ENCODE measurements at regions not wholly inside any gene's neighbourhood (a gene's known extent, or its start where the extent isn't known, plus 50 kb on each side); places are given as distances from the start of the nearest gene placed in this dataset.
"Not testable (repeated sequence)": the region's sequence is repeated elsewhere in the genome, so short reads cannot be mapped to it uniquely, and the experiment has no call there.

DNA sequence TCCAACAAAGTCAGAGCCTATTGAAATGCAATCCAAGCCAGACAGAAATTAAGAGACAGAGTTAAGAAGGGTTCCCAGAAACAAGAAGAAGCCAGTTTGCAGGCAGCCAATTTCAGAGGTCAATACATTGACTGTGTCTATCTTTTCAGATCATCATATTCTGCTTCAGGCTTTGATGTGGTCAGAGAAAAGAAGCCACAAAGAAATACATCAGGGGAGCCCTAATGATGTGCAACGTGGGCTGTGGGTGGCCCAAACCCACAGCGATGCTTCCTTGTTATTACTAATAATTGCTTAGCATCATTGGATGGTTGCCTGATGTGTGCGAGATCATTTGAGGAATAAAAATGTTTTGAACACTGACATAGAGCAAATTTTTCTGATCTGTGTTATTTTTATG is 99.0 kb upstream of the DUSP21 start:
- no peak overlapping the region for H3K4me3 ChIP-seq
- TF ChIP-seq, protein P1, sequence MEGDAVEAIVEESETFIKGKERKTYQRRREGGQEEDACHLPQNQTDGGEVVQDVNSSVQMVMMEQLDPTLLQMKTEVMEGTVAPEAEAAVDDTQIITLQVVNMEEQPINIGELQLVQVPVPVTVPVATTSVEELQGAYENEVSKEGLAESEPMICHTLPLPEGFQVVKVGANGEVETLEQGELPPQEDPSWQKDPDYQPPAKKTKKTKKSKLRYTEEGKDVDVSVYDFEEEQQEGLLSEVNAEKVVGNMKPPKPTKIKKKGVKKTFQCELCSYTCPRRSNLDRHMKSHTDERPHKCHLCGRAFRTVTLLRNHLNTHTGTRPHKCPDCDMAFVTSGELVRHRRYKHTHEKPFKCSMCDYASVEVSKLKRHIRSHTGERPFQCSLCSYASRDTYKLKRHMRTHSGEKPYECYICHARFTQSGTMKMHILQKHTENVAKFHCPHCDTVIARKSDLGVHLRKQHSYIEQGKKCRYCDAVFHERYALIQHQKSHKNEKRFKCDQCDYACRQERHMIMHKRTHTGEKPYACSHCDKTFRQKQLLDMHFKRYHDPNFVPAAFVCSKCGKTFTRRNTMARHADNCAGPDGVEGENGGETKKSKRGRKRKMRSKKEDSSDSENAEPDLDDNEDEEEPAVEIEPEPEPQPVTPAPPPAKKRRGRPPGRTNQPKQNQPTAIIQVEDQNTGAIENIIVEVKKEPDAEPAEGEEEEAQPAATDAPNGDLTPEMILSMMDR (IDR thresholded peaks at IDR 0.05) = no peak
- TF ChIP-seq POLR2AphosphoS5 (IDR thresholded peaks at IDR 0.05) (no peak), POLR2A (IDR thresholded peaks at IDR 0.05) (no peak)

GRCh38 chrX:44742480-44743155 is 101.2 kb upstream of the DUSP21 start:
- TF ChIP-seq POLR2AphosphoS5 (IDR thresholded peaks at IDR 0.05) (no peak), POLR2A (IDR thresholded peaks at IDR 0.05) (no peak)
- TF ChIP-seq, protein P1 (IDR thresholded peaks at IDR 0.05) = no peak
- 52% methylated on average over 6 of the region's 6 CpGs for WGBS
- intact Hi-C loops (cut with DNase I) = no loop called here

More for the DNA sequence above, 99.0 kb upstream of the DUSP21 start:
- Histone ChIP-seq H3K9me3 (no peaks in the 10 kb centered on the region), H3K27me3 (replicated peaks; ENCODE audit: insufficient read depth) (no peaks in the 10 kb centered on the region), H3K36me3 (no peaks in the 10 kb centered on the region), H3K4me1 (replicated peaks) (no peaks in the 10 kb centered on the region), H3K27ac (no peak overlapping the region)
- no peak for DNase-seq (ENCODE audit: low spot score)
- 19% methylated on average over 3 of the region's 3 CpGs for WGBS
- intact Hi-C loops (cut with DNase I) = no loop called here

GRCh38 chrX:44741859-44742258 is 102.0 kb upstream of the DUSP21 start:
- H3K27me3 ChIP-seq (replicated peaks; ENCODE audit: insufficient read depth); DNase-seq (ENCODE audit: low spot score); H3K36me3 ChIP-seq; intact Hi-C loops (cut with DNase I); H3K4me3 ChIP-seq; H3K9me3 ChIP-seq; H3K4me1 ChIP-seq (replicated peaks); H3K27ac ChIP-seq: not testable (repeated sequence)
- 95% methylated on average over 7 of the region's 7 CpGs for WGBS

More at GRCh38 chrX:44742480-44743155, 101.2 kb upstream of the DUSP21 start:
- Histone ChIP-seq H3K27me3 (replicated peaks; ENCODE audit: insufficient read depth) (no peaks in the 10 kb centered on the region), H3K27ac (no peak overlapping the region), H3K36me3 (no peaks in the 10 kb centered on the region), H3K9me3 (no peaks in the 10 kb centered on the region), H3K4me3 (no peak overlapping the region), H3K4me1 (replicated peaks) (no peaks in the 10 kb centered on the region)
- no peak for DNase-seq (ENCODE audit: low spot score)

DNA sequence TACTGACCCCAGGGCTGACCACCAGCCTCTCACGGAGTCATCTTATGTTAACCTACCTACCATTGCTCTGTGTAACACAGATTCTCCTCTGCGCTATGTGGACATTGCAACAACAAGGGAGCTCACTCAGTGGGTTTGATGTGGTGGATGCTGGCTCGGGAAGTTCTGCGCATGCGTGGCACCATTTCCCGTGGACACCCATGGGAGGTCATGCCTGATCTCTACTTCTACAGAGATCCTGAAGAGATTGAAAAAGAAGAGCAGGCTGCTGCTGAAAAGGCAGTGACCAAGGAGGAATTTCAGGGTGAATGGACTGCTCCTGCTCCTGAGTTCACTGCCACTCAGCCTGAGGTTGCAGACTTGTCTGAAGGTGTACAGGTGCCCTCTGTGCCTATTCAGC is 102.4 kb upstream of the DUSP21 start:
- H3K9me3 ChIP-seq; H3K27me3 ChIP-seq (replicated peaks; ENCODE audit: insufficient read depth); DNase-seq (ENCODE audit: low spot score); H3K36me3 ChIP-seq; H3K4me1 ChIP-seq (replicated peaks); H3K27ac ChIP-seq; H3K4me3 ChIP-seq; intact Hi-C loops (cut with DNase I): not testable (repeated sequence)
- 98% methylated on average over 6 of the region's 6 CpGs for WGBS

- Histone ChIP-seq H3K27me3 (replicated peaks; ENCODE audit: insufficient read depth) (no peaks in the 10 kb centered on the region), H3K9me3 (no peaks in the 10 kb centered on the region), H3K27ac (no peak overlapping the region), H3K4me1 (replicated peaks) (no peaks in the 10 kb centered on the region), H3K4me3 (no peak overlapping the region), H3K36me3 (no peaks in the 10 kb centered on the region)
- 88% methylated on average over 2 of the region's 2 CpGs for WGBS
- TF ChIP-seq POLR2AphosphoS5 (IDR thresholded peaks at IDR 0.05) (no peak), POLR2A (IDR thresholded peaks at IDR 0.05) (no peak)
- TF ChIP-seq, protein P1 (IDR thresholded peaks at IDR 0.05) = no peak
- intact Hi-C loops (cut with DNase I) = no loop called here
- no peak for DNase-seq (ENCODE audit: low spot score)
These were observed 108.3 kb upstream of the DUSP21 start for GRCh38 chrX:44735498-44735897.

GRCh38 chrX:44733931-44734330 is 109.9 kb upstream of the DUSP21 start:
- Histone ChIP-seq H3K4me3 (no peak overlapping the region), H3K4me1 (replicated peaks) (no peaks in the 10 kb centered on the region), H3K27me3 (replicated peaks; ENCODE audit: insufficient read depth) (no peaks in the 10 kb centered on the region), H3K36me3 (no peaks in the 10 kb centered on the region), H3K27ac (no peak overlapping the region), H3K9me3 (no peaks in the 10 kb centered on the region)
- intact Hi-C loops (cut with DNase I) = no loop called here
- TF ChIP-seq, protein P1 (IDR thresholded peaks at IDR 0.05) = no peak
- TF ChIP-seq POLR2A (IDR thresholded peaks at IDR 0.05) = no peak
- TF ChIP-seq POLR2AphosphoS5 (IDR thresholded peaks at IDR 0.05) = no peak
- no peak for DNase-seq (ENCODE audit: low spot score)

Measured in prostate gland (tissue), 2 donors.